Activated T-cell treated with anti-CD3 and anti-CD28 coated beads, Interleukin-2, amount 50 U/mL, for 4 hours (primary cell): ENCODE measurements at regions not wholly inside any gene's neighbourhood (a gene's known extent, or its start where the extent isn't known, plus 50 kb on each side); places are given as distances from the start of the nearest gene placed in this dataset.

Experiments
- ATAC-seq, 2 donors: fragments of 200-7000 bp; cut with Tn5 transposase; one replicate each; pipeline ENCODE4 v1.10.0; 2021
- DNase-seq: peaks from one replicate; pipeline ENCODE4 v3.0.0-alpha.2; 2020
- H3K27me3 Mint-ChIP-seq: one replicate; pipeline ENCODE4 v1.8.0; 2021; ENCODE audit warnings: low read depth, mixed read lengths
- H3K36me3 Mint-ChIP-seq: one replicate; pipeline ENCODE4 v1.8.0; 2022; ENCODE audit warnings: mixed read lengths; ENCODE audit not compliant: insufficient read depth
- H3K4me1 Mint-ChIP-seq: one replicate; pipeline ENCODE4 v1.8.0; 2021; ENCODE audit warnings: low read depth, mixed read lengths
- H3K4me3 Mint-ChIP-seq: one replicate; pipeline ENCODE4 v1.8.0; 2021; ENCODE audit warnings: mild to moderate bottlenecking, moderate library complexity, mixed read lengths
- H3K9me3 Mint-ChIP-seq: one replicate; pipeline ENCODE4 v1.8.0; 2021; ENCODE audit warnings: mixed read lengths

DNA sequence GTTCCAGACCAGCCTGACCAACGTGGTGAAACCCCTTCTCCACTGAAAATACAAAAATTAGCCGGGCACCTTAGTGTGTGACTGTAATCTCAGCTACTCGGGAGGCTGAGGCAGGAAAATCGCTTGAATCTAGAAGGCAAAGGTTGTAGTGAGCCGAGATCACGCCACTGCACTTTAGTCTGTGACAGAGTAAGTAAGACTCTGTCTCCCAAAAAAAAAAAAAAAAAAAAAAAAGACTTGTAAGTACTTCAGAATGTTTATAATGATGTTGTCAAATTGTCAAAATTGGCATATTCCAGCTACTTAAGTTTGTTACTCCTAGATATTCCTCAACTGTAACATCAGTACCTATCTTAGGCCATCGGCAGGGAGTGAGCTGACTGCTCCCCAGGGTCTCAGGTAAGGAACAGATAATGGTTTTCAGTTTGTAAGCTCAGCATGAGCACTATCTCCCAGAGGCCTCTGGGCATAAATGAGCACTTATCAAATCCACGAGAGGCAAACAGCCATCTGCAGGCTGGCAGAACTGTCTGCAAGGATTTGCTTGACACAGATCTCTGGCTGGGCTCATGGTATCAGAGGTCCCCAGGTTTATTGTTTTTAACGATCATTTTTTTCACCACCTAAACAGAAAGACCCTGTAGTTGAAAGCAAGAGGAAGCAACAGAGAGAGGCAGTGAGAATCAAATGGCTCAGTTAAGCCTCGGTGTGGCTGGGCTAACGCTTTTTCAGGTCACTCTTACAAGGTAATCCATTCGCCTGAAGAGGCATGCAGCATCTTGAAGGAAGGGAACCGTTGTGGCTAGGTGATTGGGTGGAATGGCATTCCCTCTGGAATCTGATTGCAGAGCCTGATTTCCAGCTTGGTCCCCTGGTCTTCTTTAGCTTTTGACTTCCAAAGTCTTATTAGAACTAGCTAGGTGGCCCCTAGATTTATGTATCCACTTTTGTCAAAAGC is 115.9 kb downstream of the LY86 start:
- no peak overlapping the region for H3K4me3 Mint-ChIP-seq
- no peaks in the 10 kb centered on the region for H3K36me3 Mint-ChIP-seq
- peaks cover 2% of the 10 kb centered on the region for H3K4me1 Mint-ChIP-seq
- peaks cover 5% of the 10 kb centered on the region for H3K27me3 Mint-ChIP-seq
- ATAC-seq (no peak), DNase-seq (no peak)
- no peaks in the 10 kb centered on the region for H3K9me3 Mint-ChIP-seq

DNA sequence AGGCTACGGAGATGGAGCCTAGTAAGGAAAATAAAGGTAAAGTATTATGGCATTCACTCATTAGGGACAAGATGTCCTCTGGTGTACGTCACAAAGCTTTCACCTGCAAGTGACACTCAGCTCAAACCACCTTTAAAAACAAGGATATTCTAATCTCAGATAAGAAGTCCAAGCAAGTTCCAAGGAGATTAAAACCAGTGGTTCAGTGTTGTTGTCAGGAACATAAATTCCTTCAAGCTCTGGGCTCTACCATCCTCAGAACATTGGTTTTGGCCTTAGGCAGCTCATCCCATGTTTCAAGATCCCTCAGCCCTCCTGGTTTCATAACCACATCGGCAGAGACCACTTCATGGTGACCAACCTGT is 116.5 kb downstream of the LY86 start:
- Mint-ChIP-seq H3K36me3 (no peaks in the 10 kb centered on the region), H3K4me3 (no peak overlapping the region), H3K9me3 (no peaks in the 10 kb centered on the region), H3K4me1 (peaks cover 2% of the 10 kb centered on the region), H3K27me3 (peaks cover 5% of the 10 kb centered on the region)
- ATAC-seq, result no peak
- no peak for DNase-seq

DNA sequence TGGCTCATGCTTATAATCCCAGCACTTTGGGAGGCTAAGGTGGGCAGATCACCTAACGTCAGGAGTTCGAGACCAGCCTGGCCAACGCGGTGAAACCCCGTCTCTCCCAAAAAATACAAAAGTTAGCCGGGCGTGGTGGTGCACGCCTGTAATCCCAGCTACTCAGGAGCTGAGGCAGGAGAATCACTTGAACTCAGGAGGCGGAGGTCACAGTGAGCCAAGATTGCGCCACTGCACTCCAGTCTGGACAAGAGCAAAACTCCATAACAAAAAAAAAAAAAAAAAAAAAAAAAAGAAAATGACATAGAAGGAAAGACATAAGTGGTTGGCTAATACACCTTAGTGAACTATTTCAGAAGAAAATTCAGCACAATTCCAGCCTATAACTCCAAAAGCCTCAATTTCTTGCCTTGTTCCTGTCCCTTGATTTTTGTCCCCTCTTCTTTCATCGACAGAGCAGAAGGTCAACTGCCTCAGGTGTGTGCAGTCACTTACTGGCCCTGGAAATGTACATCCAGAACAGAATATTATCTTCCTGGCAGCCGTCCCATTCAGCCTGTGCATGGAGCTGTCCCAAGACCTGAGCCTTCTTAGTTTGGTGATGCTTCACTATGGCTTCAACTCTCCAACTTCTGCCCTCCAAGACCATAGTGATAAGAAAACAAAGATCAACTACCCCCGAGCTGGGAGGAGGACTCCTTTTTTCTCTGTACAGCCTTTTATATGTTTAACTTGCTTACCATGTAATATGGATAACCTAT is 117.6 kb downstream of the LY86 start:
- DNase-seq (no peak), ATAC-seq (no peak)
- Mint-ChIP-seq H3K4me1 (peaks cover 2% of the 10 kb centered on the region), H3K9me3 (no peaks in the 10 kb centered on the region), H3K4me3 (no peak overlapping the region), H3K36me3 (no peaks in the 10 kb centered on the region), H3K27me3 (peaks cover 7% of the 10 kb centered on the region)

DNA sequence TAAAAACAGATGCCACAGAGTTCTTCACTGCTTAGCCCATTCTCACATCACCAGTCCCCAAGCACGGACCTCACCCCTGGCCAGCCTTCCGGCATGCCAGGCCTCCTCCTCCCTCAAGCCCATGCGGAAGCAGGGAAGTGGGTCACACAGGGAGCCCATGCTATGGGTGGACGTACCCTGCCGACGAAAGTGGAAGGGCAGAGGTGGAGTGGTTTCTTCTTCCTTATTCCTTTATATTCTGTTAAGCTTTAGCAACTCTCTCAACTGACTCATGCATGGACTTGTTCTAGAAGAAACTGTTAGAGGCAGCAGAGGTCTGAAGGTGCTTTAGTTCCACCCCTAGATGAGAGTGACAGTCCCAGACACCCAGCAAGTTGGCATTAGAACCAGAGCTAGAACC is 118.6 kb downstream of the LY86 start:
- ATAC-seq (no peak), DNase-seq (no peak)
- Mint-ChIP-seq H3K4me3 (no peak overlapping the region), H3K4me1 (peaks cover 9% of the 10 kb centered on the region), H3K9me3 (no peaks in the 10 kb centered on the region), H3K36me3 (no peaks in the 10 kb centered on the region), H3K27me3 (peaks cover 11% of the 10 kb centered on the region)

DNA sequence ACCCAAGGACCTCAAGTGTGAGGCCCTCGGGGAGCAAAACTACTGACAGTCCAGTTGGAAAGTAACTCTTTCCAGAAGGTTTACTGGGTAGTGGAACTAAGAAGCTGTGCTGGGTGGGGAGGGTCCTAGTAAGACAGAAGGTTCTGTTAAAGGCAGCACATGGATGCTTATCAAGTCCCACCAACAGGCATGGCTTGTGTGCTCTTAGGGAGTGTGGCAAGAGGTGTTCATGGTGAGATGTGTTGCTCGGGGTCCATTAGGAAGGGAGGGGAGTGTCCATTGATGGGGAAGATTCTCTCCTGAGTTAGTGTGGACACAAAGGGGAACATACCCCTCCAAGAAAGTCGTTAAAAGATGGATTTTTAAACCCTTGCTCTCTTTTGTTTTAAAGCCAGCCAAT is 120.6 kb downstream of the LY86 start:
- Mint-ChIP-seq H3K4me3 (no peak overlapping the region), H3K9me3 (no peaks in the 10 kb centered on the region), H3K27me3 (peaks cover 8% of the 10 kb centered on the region), H3K36me3 (no peaks in the 10 kb centered on the region), H3K4me1 (peaks cover 15% of the 10 kb centered on the region)
- DNase-seq (no peak), ATAC-seq (no peak)

DNA sequence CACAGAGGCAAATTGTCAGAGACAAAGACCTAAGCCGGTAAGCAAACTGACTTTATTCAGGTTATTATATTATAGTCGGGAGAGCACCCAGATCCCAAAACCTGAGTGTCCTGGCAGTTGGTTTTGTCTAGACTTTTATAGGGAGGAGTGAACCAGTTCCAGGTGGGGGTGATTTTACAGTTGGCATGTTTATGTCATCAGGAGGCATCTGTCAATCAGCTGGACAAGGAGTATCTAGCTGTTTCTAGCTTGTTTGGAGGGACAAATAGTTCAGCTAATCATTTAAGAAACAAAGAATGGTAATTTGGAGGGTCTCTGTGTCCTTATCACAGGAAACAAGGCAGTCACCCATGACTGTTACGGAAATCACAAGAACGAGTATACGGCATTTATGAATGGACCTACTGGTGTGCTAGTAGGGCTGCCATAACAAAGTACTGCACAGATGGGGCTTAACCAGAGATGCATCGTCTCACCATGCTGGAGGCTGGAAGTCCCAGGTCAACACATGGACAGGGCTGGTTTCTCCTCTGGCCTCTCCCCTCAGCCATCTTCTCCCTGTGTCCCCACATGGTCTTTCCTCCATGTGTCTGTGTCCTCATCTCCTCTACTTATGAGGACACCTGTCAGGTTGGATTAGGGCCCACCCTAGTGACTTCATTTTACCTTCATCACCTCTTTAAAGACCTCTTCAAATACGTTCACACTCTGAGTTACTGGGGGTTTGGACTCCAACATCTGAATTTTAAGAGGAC is 122.7 kb downstream of the LY86 start:
- no peak for DNase-seq
- no peak for ATAC-seq
- H3K27me3 Mint-ChIP-seq, result peaks cover 8% of the 10 kb centered on the region
- no peaks in the 10 kb centered on the region for H3K9me3 Mint-ChIP-seq
- no peak overlapping the region for H3K4me3 Mint-ChIP-seq
- peaks cover 15% of the 10 kb centered on the region for H3K4me1 Mint-ChIP-seq
- no peaks in the 10 kb centered on the region for H3K36me3 Mint-ChIP-seq

DNA sequence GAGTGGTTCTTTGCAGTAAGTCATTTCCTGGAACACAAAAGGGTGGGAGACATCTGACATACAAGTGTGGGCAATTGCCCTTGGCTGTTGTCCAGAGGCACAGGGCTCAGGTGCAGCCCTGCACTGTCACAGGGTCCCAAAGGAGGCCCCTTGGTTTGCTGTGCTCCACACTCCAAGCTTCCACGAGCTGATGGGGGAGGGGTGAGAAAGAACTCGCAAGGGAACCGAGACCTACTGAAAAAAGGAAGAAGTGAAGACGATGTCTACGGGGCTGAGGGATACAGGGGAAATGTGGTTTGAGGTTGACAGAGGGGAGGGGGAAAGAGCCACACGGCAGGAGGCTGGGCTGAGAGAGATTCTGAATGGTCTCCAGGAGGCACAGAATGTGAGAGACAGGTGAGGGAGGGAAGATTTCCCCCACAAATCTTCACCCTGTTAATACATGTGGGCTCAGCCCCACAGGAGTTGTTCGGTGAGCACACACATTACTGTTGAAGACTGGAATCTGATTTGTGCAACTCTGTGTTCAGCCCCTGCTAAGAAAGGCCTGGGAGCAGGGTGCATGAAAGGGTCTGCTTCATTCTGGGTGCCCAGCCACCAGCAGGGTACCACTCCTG is 123.4 kb downstream of the LY86 start:
- Mint-ChIP-seq H3K9me3 (no peaks in the 10 kb centered on the region), H3K36me3 (no peaks in the 10 kb centered on the region), H3K4me3 (peak overlapping the region; percentile 45), H3K4me1 (peaks cover 15% of the 10 kb centered on the region), H3K27me3 (peaks cover 8% of the 10 kb centered on the region)
- peak; percentile 43 to 74 for ATAC-seq
- DNase-seq, result no peak

DNA sequence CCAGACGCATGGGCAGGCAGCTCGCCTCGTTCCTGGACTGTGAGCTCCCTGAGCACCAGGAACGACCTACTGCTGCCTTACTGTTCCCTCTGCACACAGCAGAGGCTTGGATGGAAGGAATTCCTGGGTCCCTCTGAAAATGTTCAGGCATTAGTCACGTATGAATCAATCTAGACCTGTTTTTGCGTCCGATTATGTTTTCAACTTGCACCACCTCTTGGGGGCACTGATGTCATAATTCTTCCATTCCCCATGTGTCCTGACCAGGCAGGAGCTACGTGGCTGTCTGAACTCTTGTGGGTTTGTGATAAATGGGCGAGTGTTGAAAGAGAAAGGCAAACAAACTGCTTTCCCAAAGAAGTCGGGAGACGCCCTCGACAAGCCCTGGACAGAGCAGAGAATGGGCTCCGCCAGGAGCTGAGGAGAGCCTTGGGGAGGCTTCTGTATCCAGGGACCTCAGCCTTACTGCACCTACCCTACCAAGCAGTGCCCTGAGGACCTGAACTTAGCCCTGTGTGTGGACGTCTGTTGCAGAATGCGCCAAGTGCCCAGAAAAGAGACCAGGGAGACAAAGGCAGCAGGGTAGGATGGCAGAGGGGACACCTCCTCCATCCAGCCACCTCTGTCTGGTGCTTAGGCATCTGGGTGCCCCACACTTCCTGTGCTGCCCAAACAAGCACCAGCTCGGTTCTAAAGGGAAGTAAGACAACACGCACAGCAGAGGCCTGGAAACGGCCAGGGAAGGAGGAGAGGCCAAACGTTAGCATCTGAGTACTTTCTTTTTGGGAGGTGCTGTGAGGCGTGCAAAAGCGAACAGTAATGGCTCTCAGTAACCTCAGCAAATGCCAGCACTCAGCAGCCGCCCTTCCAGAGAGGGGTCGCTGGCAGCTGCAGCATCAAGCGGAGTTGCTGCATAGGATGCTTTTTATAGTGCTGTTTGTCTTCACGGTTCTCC is 124.2 kb downstream of the LY86 start:
- ATAC-seq (peak; percentile 21 to 38), DNase-seq (no peak)
- Mint-ChIP-seq H3K4me1 (peaks cover 16% of the 10 kb centered on the region), H3K4me3 (no peak overlapping the region), H3K27me3 (peaks cover 8% of the 10 kb centered on the region), H3K36me3 (no peaks in the 10 kb centered on the region), H3K9me3 (no peaks in the 10 kb centered on the region)

DNA sequence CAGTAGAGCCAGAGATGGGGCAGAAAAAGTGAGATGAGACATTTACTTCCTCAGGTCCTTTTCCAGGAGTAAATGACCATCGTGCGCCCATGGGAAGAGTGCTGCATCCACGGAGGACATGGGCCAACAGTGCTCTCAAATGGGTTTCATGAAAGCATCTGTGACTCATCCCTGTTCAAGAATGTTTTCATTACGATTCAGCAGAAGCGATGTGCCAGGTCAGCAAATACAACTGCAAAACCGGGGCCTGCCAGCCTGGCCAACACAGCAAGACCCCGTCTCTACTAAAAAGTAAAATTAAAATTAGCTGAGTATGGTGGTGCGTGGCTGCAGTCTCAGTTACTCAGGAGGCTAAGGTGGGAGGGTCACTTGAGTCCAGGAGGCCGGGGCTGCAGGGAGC is 125.1 kb downstream of the LY86 start:
- no peak for DNase-seq
- ATAC-seq, result no peak
- H3K4me1 Mint-ChIP-seq, result peaks cover 19% of the 10 kb centered on the region
- H3K36me3 Mint-ChIP-seq, result no peaks in the 10 kb centered on the region
- no peak overlapping the region for H3K4me3 Mint-ChIP-seq
- H3K27me3 Mint-ChIP-seq, result peaks cover 8% of the 10 kb centered on the region
- no peaks in the 10 kb centered on the region for H3K9me3 Mint-ChIP-seq

DNA sequence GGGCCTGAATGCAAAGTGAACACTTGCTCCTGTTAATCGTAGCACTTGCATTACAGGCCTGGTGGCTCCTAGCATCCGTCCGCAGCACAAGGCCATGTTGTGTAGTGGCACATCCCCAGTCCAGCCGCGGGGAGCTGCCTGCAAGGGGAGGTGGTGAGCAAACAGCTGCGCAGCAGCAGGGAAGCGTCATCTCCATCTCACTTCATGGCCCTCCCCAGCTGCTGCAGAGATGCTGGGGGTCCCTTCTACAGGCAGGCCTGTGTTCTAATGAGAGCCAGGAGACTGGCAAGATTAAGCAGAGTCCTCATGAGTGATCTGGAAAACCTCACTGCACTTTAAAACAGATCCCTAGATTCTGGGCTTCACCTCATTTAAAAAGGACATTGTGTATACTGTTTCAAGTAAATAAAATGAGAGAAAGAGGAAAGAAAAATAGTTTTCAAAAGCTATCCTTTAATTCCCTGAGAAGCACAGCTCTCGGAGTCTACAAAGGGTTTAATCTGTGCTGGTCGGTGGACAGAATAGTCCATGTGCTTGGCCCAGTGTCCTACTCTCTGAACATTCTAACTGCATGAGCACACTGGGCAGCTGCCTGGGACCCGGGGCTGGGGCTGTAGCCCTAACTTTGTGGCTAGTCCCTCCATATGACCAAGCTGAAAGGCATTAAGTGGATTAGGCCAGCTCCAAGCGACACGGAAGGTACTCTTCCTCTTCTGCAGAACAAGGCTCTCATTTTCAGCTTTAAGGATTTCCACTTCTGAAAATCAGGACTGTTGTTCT is 125.8 kb downstream of the LY86 start:
- Mint-ChIP-seq H3K27me3 (peaks cover 8% of the 10 kb centered on the region), H3K9me3 (no peaks in the 10 kb centered on the region), H3K4me1 (peaks cover 19% of the 10 kb centered on the region), H3K4me3 (no peak overlapping the region), H3K36me3 (no peaks in the 10 kb centered on the region)
- ATAC-seq (no peak), DNase-seq (no peak)

DNA sequence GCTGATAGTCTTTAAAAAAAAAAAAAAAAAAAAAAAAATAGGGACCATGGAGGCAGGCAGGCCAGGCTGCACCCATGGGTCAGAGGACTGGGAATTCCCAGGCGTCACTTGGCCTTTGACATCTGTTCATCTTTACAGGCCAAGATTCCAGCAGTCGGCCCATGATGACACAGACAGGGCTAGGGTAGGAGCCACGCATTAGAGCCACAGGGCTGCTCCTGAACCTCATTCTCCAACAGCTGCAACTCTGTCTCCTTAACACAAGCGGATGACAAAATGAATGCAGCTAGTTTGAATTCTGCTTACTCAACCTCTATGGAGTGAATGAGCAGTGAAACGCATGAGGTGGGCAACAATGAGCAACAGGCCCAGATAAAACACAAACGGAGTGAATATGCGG is 126.4 kb downstream of the LY86 start:
- H3K36me3 Mint-ChIP-seq, result no peaks in the 10 kb centered on the region
- no peaks in the 10 kb centered on the region for H3K9me3 Mint-ChIP-seq
- H3K4me3 Mint-ChIP-seq, result no peak overlapping the region
- no peak for ATAC-seq
- peaks cover 8% of the 10 kb centered on the region for H3K27me3 Mint-ChIP-seq
- H3K4me1 Mint-ChIP-seq, result peaks cover 19% of the 10 kb centered on the region
- no peak for DNase-seq

DNA sequence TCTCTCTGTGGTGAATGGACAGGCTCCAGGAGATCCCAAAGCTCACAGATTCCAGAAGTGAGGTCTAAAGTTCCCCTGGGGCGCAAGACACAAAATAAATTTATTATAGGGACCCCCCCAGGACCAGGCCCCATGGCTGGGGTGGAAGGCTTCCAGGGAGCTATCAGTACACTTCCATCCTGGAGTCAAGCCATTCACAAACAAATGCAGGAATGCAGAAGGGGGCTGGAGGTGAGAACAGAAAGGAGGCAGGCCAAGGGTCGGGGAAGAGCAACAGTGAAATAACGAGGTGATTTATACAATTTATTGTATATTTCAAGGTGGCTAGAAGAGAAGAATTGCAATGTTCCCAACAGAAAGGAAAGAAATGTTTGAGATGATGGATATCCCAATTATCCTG is 126.9 kb downstream of the LY86 start:
- DNase-seq, result no peak
- peaks cover 19% of the 10 kb centered on the region for H3K4me1 Mint-ChIP-seq
- H3K36me3 Mint-ChIP-seq, result no peaks in the 10 kb centered on the region
- no peaks in the 10 kb centered on the region for H3K9me3 Mint-ChIP-seq
- H3K27me3 Mint-ChIP-seq, result peaks cover 8% of the 10 kb centered on the region
- no peak overlapping the region for H3K4me3 Mint-ChIP-seq
- ATAC-seq, result no peak
